NCI-H2227 (cell line): ENCODE measurements at regions not wholly inside any gene's neighbourhood (a gene's known extent, or its start where the extent isn't known, plus 50 kb on each side); places are given as distances from the start of the nearest gene placed in this dataset.
A peak's percentile ranks its signal among the peaks of the same experiment; 100 is the strongest.

Experiments used
- DNase-seq: peaks from one replicate; lab custom pipeline; 2025; ENCODE audit not compliant: unreplicated experiment; lab: John Stamatoyannopoulos, UW

DNA sequence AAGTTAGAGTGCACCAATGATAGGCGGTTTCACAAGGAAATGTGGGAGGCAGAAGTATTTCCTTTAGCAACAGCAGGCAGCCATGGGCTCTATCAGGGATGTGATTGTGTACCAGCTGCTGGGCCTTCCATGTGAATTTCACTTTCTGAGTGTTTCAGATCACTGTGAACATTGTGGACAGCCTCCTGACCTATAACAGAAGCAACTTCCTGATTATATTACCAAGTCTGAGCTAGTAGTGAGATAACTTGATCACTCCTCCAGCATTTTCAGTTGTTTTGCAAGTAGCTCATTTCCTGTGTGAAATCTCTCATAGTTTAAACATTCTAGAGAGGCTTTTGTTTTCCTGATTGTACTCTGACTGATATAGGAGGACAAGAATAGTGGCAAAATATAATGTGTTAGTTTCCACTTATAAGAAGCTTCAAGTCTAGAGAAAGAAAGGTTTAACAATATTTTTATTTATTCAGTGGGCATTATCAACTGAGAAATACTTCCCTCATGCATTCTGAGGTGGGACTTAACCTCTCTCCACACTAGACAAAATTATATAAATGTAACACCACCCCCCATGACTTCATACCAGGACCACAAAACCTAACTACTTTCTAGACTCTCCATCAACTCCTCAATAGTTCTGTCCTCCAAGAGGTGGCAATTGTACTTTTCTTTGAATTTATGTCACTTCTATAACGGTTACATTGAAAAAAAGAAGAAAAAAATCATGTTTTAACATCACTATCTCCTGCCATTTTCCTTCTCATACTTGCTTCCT, 184.2 kb upstream of the LUZP2 start:
- DNase-seq: no peak

- no peak for DNase-seq
Measured at GRCh38 chr11:24321229-24321628, 175.6 kb upstream of the LUZP2 start.

- DNase-seq: no peak
Measured at GRCh38 chr11:24324211-24324610, 172.6 kb upstream of the LUZP2 start.

DNA sequence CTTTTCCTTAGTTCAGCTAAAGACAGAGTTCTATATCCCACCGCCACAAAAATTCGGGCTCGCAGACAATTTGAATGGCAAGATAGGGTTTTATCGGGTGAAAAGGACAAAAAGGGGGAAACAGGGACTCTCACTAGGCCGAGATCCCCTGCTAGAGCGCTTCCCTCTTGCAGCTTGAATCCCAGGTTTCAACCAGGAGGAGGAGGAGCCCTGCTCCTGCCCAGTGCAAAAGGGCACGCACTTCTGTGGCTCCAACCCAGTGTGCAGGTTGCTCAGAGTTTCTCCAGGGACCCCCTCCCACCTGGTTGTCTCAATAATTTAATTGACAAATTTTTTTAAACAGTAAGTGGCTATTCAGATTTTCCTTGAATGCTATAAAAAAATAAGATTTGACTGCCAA, 152.6 kb upstream of the LUZP2 start:
- DNase-seq: no peak

- DNase-seq: no peak
Measured at GRCh38 chr11:24348908-24349307, 147.9 kb upstream of the LUZP2 start.

GRCh38 chr11:24351179-24351578, 145.7 kb upstream of the LUZP2 start:
- no peak for DNase-seq

DNA sequence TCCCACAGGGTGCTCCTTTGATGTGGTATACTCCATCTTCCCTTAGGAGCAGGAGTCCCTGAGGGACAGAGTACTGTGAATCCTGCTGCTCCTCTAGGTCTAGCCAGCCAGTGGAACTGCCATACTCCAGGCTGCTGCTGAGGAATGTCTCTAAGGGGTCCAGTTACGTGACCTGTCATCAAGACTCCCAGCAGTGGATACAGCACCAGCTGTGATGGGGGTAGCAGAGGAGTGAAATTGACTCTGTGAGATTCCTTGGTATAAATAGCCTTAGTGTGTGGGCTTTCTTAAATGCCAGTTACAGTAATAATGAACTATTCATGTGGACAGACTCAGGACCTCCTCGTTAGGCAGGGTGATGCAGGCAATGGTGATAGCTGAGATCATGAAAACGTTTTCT, 140.4 kb upstream of the LUZP2 start:
- DNase-seq: no peak

DNA sequence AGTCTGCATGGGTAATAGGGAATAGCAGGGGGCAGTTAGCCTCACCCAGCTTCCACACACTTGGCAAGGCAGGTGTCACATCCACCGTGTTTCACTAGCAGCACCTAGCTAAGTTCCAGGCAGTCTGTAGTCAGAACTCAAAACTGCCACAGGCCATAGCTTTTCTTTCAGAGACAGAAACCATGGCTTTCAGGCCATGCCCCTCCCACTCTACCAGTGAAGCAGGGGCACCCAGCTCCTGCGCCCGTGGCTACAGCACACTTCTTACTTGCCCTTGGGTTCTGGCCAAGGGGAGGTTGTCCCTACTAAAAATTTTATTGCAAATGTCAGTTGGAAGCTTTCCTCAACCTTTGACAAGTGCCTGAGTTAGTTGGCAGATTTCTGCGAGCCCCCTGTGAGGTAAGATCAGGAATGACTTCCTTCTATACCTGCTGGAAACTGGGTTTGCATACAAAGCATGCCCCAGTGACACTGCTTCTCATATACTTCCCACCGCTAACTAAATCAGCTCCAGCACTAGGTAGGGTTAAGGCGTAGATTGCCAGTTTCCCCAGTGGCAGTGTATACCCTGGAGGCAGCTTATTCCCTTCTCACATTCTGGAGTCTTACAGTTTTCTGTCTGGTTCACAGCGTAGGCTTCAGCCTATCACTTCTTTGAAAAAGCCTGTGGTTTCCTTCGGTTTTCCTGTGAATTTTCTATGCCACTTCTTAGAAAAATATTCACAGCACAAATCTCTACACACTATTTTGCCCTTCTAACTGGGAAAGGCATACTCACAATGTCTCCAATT, 139.0 kb upstream of the LUZP2 start:
- DNase-seq: no peak

DNA sequence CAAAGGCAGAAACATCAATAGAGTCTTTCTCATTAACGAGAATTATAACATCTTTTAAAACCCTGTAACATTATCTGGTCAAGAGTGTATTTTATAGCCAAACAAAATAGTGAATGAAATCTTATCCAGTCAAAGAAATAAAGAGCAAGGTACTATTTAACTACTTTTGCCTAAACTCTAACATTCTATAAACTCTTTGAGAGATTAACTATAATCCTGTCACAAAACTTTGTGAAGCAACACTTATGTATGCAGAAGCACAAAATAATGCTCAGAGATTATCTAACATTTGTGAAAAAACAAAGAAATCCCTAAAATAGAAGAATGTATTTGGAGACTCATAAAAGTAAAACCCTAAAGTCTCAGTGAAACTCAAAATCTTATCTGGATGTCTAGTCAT, 124.4 kb upstream of the LUZP2 start:
- DNase-seq: no peak

GRCh38 chr11:24373516-24373915, 123.3 kb upstream of the LUZP2 start:
- no peak for DNase-seq

GRCh38 chr11:24375351-24375750, 121.5 kb upstream of the LUZP2 start:
- no peak for DNase-seq

- DNase-seq: no peak
Measured at GRCh38 chr11:24375931-24376330, 120.9 kb upstream of the LUZP2 start.

GRCh38 chr11:24383137-24383536, 113.7 kb upstream of the LUZP2 start:
- no peak for DNase-seq

GRCh38 chr11:24384240-24384639, 112.6 kb upstream of the LUZP2 start:
- no peak for DNase-seq

- DNase-seq: peak; percentile 54
Measured at GRCh38 chr11:24386546-24387397, 110.1 kb upstream of the LUZP2 start.

DNA sequence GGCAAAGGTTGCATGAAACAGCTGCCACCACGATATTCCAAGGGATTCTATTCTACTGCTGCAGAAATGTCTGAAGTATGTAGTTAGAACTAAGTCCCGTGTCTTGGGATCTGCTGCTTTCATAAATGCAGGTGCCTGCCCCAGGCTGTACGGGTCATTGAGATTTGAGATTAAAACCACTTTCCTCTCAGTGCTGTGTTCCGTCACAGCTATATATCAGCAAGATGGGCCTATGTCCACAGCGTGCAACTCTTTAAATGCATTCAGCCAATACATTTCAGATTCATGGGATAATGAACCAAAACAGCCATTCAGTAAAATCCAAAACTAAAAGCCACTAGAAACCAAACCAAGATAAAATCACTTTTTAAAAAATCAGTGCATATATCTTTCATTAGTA, 107.3 kb upstream of the LUZP2 start:
- DNase-seq: no peak

- DNase-seq: no peak
Measured at GRCh38 chr11:24390016-24390415, 106.8 kb upstream of the LUZP2 start.

GRCh38 chr11:24390762-24391161, 106.1 kb upstream of the LUZP2 start:
- DNase-seq: no peak

GRCh38 chr11:24391167-24391566, 105.7 kb upstream of the LUZP2 start:
- no peak for DNase-seq

DNA sequence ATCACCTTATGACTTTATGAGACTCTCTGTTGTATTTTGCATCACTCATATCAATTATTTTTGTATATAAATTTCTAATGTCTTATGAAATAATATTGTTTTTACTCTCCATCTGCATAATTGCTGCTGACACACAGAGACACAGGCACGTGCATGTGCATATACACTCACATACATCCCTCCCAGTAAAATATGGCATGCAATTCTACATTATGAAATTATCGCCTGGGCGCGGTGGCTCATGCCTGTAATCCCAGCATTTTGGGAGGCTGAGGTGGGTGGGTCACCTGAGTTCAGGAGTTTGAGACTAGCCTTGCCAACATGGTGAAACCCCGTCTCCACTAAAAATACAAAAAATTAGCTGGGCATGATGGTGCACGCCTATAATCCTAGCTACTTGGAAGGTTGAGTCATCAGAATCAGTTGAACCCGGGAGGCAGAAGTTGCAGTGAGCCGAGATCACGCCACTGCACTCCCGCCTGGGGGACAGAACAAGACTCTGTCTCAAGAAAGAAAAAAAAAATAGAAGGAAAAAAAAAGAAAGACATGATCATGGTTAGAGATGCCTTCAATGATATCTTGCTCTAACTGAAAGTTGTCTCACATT, 96.7 kb upstream of the LUZP2 start:
- no peak for DNase-seq

DNA sequence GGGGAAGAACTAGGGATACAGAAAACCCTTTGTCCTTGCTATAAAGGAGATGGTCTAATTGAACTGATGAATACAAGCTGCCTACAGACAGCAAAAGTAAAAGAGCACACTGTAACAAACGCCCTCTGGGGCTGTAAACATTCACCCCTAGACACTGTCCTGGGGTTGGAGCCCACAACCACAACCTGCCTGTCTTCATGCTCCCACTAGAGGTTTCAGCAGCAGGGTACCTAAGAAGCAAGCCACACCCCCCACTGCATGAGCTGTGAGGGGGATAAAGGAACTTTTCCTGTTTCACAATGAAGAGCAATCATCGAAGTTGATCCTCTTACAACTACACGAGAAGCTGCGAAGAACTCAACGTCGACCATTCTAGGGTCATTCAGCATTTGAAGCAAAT, 90.5 kb upstream of the LUZP2 start:
- no peak for DNase-seq
